Daoy (cell line): ENCODE measurements at regions not wholly inside any gene's neighbourhood (a gene's known extent, or its start where the extent isn't known, plus 50 kb on each side); places are given as distances from the start of the nearest gene placed in this dataset.

Source experiments
- DNase-seq: peaks from one replicate; pipeline ENCODE4 v3.0.0-alpha.2; 2015; ENCODE audit warnings: low read depth

GRCh38 chr7:157482025-157482424, 145.2 kb downstream of the DNAJB6 start:
- DNase-seq, result no peak

GRCh38 chr7:157482517-157483087, 145.8 kb downstream of the DNAJB6 start:
- no peak for DNase-seq

DNA sequence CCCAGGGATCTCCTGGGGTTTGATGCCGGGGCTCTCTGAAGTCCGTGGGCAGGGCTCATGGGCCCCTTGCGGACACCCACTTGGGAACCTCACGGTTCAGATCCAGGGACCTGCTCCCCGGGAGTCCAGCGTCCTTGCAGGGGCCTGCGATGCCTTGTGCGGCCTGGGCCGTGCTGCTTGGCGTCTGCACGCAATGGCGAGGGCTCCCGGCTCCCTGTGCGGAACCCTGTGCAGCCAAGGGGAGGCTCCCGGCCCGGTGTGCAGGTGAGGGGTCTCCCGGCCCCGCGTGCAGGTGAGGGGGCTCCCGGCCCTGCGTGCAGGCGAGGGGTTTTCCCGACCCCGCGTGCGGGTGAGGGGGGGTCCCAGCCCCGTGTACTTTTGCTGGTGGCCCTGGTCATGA, 146.7 kb downstream of the DNAJB6 start:
- no peak for DNase-seq

GRCh38 chr7:157483971-157484410, 147.2 kb downstream of the DNAJB6 start:
- DNase-seq, result no peak

DNA sequence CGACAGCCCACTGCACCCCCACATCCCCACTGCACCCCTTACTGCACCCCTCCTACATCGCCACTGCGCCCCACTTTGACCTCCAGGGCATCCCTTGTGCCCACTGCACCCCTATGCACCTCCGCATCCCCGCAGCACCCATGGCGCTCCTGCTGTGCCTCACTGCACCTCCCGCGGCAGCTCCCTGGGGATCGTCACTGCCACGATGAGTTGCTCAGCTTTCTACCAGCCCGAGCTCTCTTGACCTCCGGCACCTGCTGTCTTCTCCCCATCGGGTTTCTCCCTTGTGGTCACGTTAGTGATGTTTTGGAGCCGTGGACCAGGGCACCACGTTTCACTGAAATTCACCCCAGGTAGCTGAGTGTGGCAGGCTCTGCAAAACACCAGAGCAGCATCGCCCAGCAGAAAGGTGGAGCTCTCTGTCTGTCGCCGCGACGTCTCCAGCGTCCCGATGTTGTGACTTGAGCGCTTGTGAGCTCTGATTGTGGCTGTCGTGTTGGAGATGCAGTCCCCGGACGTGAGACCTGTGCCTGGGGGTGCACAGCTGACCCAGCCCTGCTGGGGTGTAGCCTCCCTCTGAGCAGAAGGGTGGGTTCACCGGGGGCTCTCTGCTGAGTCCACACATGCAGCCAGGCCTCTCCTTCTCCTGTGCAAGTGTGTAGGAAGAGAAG, 147.7 kb downstream of the DNAJB6 start:
- no peak for DNase-seq

- no peak for DNase-seq
These were observed 148.6 kb downstream of the DNAJB6 start for GRCh38 chr7:157485361-157485831.

GRCh38 chr7:157486007-157486755, 149.4 kb downstream of the DNAJB6 start:
- no peak for DNase-seq

DNA sequence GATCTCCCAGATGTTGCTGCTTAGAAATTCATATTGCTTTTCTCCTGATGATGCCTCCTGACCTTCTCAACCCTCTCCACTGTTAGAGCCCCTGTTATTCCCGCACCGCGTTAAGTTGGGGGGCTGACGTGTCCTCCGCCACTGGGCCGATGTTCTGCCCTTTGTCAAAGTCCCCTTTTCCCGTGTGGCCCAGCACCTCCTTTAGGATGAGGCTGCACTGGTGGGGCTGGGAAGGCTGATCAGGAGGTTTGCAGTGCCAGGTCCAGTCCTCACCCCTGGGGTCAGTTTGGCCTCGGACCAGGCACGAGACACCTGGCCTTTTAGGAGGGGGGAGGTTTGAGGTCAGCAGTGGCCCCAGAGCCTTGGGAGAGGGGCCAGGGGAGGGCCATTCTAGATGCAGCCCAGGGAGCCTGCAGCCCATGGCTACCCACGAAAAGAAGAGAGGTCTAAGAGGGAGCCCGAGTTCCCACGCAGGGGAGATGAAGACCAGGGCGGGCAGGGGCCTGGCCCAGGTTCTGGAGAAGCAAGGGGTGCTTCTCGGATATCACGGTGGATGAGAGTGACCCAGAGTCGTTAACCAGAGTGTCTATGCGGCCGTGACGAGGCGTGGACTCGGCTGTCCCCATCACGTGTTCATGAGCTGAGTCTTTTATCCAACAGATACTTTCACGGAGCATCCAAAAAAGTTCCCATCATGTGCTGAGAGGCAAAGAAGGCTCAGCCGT, 150.4 kb downstream of the DNAJB6 start:
- DNase-seq, result no peak

- peak; percentile 71 for DNase-seq
These were observed 151.5 kb downstream of the DNAJB6 start for GRCh38 chr7:157488281-157488680.

- no peak for DNase-seq
These were observed 152.2 kb downstream of the DNAJB6 start for GRCh38 chr7:157488966-157489365.
